ENCODE measurements at regions not wholly inside any gene's neighbourhood (a gene's known extent, or its start where the extent isn't known, plus 50 kb on each side); places are given as distances from the start of the nearest gene placed in this dataset.

- H3K4me3 ChIP-seq (ENCODE audit: low read length): no peak overlapping the region
- 47% methylated on average over 3 of the region's 3 CpGs for WGBS
- intact Hi-C loops (cut with DNase I): no loop called here
- H3K27ac ChIP-seq (ENCODE audit: low read length): no peak overlapping the region
- no peak for ATAC-seq
- DNase-seq: no peak
- no peaks in the 10 kb centered on the region for H3K27me3 ChIP-seq (ENCODE audit: control insufficient read depth, insufficient read depth)
- no peaks in the 10 kb centered on the region for H3K4me1 ChIP-seq (ENCODE audit: control insufficient read depth, insufficient read depth, low read length)
- H3K9me3 ChIP-seq (ENCODE audit: control insufficient read depth, low read length): no peaks in the 10 kb centered on the region
Observed at GRCh38 chr3:5630406-5630805, 442.9 kb downstream of the EDEM1 start.

- 75% methylated on average over 10 of the region's 10 CpGs for WGBS
- intact Hi-C loops (cut with DNase I): no loop called here
- H3K27me3 ChIP-seq (ENCODE audit: control insufficient read depth, insufficient read depth): no peaks in the 10 kb centered on the region
Observed at GRCh38 chr3:5633960-5634359, 446.5 kb downstream of the EDEM1 start.

DNA sequence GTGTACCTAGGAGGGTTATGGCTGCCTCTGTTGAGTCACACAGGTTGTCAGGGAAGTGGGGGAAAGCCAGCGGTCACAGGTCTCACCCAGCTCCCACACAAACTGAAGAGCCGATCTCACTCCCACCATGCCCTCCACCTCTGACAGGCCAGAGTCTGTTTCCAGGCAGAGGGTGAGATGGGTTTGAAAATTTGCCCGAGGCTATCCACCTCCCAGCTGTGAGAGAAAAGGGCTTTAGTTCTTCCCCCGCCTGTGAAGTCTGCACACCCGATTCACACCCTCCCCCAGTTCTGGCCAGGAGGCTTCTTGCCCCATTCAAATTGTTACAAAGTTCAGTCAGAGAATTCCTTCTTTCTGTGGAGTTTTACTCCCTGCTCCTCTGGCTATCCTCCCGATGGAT lies 446.9 kb downstream of the EDEM1 start:
- intact Hi-C loops (cut with DNase I): no loop called here
- H3K27me3 ChIP-seq (ENCODE audit: control insufficient read depth, insufficient read depth): no peaks in the 10 kb centered on the region
- DNase-seq: no peak
- WGBS: 56% methylated on average over 6 of the region's 6 CpGs
- ATAC-seq: no peak
- H3K4me1 ChIP-seq (ENCODE audit: control insufficient read depth, insufficient read depth, low read length): no peaks in the 10 kb centered on the region
- no peaks in the 10 kb centered on the region for H3K9me3 ChIP-seq (ENCODE audit: control insufficient read depth, low read length)
- H3K27ac ChIP-seq (ENCODE audit: low read length): no peak overlapping the region
- H3K4me3 ChIP-seq (ENCODE audit: low read length): no peak overlapping the region

More at GRCh38 chr3:5633960-5634359, 446.5 kb downstream of the EDEM1 start:
- ATAC-seq (no peak), DNase-seq (peak in 2 of 3 donors; percentile 25 to 26)
- Histone ChIP-seq H3K9me3 (ENCODE audit: control insufficient read depth, low read length) (no peaks in the 10 kb centered on the region), H3K27ac (ENCODE audit: low read length) (no peak overlapping the region), H3K4me3 (ENCODE audit: low read length) (no peak overlapping the region), H3K4me1 (ENCODE audit: control insufficient read depth, insufficient read depth, low read length) (no peaks in the 10 kb centered on the region)

DNA sequence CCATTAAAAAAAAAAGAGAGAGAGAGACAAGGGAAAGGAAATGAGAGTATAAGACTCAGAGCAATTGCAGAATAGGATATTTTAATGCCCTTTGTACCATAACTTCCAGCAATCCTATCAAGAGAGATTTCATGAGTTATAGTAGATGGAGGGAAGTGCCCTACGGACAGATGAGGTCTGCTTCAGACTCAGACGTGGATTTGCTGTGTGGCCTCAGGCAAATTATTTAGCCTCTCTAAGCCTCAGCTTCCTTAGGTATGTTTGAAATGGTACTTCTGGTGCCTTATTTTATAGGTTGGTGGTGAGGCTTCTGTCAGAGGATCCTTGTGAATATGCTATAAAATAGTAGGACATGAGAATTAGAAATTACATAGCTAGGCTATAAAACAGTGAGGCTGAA lies 448.2 kb downstream of the EDEM1 start:
- intact Hi-C loops (cut with DNase I): no loop called here
- 69% methylated on average over 2 of the region's 2 CpGs for WGBS
- Histone ChIP-seq H3K4me1 (ENCODE audit: control insufficient read depth, insufficient read depth, low read length) (no peaks in the 10 kb centered on the region), H3K9me3 (ENCODE audit: control insufficient read depth, low read length) (no peaks in the 10 kb centered on the region), H3K27me3 (ENCODE audit: control insufficient read depth, insufficient read depth) (no peaks in the 10 kb centered on the region), H3K27ac (ENCODE audit: low read length) (no peak overlapping the region), H3K4me3 (ENCODE audit: low read length) (no peak overlapping the region)
- ATAC-seq (no peak), DNase-seq (no peak)

DNA sequence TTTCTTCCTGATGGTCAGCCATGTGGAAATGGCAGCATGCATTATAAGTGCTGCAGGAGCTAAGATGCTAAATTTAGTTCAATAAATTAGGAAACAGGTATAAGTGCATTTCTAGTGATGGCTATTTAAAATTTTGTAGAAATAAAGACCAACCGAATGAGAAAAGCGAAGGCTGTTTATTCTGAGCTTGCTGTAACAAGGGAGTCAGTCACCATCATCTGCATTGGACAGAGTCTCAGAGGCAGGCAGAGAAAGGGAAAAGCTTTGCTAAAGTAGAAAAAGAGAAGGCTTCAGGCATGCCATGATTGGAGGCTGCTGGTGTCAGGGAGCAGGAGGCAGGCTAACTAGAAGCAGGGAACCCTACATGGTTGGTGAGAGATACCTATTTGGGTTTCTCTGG lies 451.0 kb downstream of the EDEM1 start:
- intact Hi-C loops (cut with DNase I): no loop called here
- H3K27ac ChIP-seq (ENCODE audit: low read length): no peak overlapping the region
- DNase-seq (no peak), ATAC-seq (no peak)
- WGBS: 89% methylated on average over 2 of the region's 2 CpGs
- no peaks in the 10 kb centered on the region for H3K9me3 ChIP-seq (ENCODE audit: control insufficient read depth, low read length)
- no peak overlapping the region for H3K4me3 ChIP-seq (ENCODE audit: low read length)
- no peaks in the 10 kb centered on the region for H3K4me1 ChIP-seq (ENCODE audit: control insufficient read depth, insufficient read depth, low read length)
- no peaks in the 10 kb centered on the region for H3K27me3 ChIP-seq (ENCODE audit: control insufficient read depth, insufficient read depth)

DNA sequence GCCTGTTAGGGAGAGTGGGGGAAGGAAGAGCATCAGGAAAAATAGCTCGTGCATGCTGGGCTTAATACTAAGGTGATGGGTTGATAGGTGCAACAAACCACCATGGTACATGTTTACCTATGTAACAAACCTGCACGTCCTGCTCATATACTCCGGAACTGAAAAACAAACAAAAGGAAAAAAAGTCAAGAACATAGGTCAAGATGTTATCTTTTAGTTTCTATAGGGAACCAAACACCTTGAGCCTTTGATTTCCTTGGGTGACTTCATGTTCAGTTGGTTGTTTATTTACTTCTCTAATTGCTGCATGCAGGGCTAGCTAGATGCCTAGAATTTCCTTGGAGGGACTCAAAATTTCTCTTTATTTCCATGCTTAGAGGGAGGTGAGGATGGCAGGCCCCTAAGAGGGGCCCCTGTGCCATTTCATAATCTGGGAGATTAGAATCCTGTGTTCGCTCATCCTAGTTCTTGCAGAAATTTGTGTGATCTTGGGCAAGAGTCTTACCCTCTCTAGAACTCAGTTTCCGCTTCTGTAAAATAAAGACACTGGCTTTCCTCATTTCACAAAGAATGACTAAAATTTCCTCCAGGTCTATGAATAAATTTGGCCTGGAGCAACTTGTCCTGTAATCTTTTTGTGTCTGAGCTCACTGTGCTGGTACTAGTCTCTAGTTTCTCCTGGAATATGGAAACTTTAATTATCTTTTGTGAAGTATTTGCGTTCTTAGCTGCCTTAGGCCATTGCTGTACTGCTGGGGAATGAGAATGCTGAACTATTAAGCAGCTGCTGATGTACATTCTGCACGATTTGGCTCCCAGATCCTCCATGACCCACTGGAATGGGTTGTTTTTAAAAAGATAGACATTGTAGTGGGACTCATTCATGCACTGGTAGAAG lies 457.5 kb downstream of the EDEM1 start:
- 70% methylated on average over 7 of the region's 7 CpGs for WGBS
- no peak for ATAC-seq
- intact Hi-C loops (cut with DNase I): no loop called here

DNA sequence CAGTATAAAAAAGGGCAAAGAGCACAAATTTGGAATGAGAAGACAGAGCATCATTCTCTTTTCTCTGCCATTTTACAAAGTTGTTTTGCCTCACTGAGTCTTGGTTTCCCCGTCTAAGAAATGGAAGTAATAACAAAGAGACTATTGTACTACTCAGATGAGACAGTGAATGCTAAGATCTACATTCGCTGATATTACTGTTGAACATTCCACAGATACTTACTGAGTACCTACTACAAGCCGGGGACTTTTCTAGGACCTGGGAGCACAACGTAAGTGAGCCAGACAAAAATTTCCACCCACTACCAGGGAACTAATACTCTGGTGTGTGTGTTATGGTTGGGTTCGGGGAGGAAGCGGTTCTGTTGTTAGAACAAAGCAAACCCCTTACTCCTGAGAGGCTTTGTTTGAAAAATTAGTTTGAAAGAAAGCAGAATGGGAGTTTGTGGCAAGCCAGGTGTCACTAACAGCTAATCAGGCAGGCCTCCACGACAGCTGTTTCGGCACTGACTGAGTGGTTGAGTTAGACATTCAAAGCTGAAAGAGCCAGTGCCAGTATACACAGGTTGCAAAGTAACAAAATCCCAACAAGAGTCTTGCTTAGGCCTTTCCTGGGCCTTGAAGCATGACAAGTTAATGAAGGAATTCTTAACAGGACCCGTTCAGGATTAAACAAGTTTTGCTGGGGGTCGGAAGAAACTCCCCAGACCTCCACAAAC lies 458.3 kb downstream of the EDEM1 start:
- no peak overlapping the region for H3K27ac ChIP-seq (ENCODE audit: low read length)
- ATAC-seq: no peak
- no peaks in the 10 kb centered on the region for H3K27me3 ChIP-seq (ENCODE audit: control insufficient read depth, insufficient read depth)
- H3K9me3 ChIP-seq (ENCODE audit: control insufficient read depth, low read length): no peaks in the 10 kb centered on the region
- H3K4me3 ChIP-seq (ENCODE audit: low read length): no peak overlapping the region
- DNase-seq: no peak
- intact Hi-C loops (cut with DNase I): no loop called here
- no peaks in the 10 kb centered on the region for H3K4me1 ChIP-seq (ENCODE audit: control insufficient read depth, insufficient read depth, low read length)
- WGBS: 63% methylated on average over 10 of the region's 10 CpGs

More for the DNA sequence above, 457.5 kb downstream of the EDEM1 start:
- no peak overlapping the region for H3K27ac ChIP-seq (ENCODE audit: low read length)
- no peaks in the 10 kb centered on the region for H3K27me3 ChIP-seq (ENCODE audit: control insufficient read depth, insufficient read depth)
- H3K4me1 ChIP-seq (ENCODE audit: control insufficient read depth, insufficient read depth, low read length): no peaks in the 10 kb centered on the region
- H3K9me3 ChIP-seq (ENCODE audit: control insufficient read depth, low read length): no peaks in the 10 kb centered on the region
- H3K4me3 ChIP-seq (ENCODE audit: low read length): no peak overlapping the region
- no peak for DNase-seq

DNA sequence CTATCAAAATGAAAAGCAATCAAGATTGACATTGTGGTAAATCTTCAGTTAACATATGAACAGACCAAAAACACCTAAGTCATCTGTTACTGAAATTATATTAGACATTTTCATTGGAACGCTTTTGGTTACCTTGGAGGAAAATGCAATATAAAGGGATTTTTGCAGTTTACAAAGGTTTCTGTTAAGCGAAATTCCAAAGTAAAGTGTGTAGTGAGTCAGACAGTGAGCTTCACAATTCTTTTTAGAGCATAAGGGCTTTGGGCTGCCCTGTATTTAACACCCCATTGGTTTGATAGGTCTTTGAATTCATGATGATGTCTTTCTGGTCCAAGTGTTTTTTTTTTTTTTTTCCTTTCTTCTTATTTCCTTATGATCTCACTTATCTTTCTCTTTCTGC lies 462.8 kb downstream of the EDEM1 start:
- H3K27ac ChIP-seq (ENCODE audit: low read length): no peak overlapping the region
- WGBS: 78% methylated on average over 2 of the region's 2 CpGs
- ATAC-seq (no peak), DNase-seq (no peak)
- H3K4me1 ChIP-seq (ENCODE audit: control insufficient read depth, insufficient read depth, low read length): no peaks in the 10 kb centered on the region
- intact Hi-C loops (cut with DNase I): no loop called here
- H3K9me3 ChIP-seq (ENCODE audit: control insufficient read depth, low read length): no peaks in the 10 kb centered on the region
- no peak overlapping the region for H3K4me3 ChIP-seq (ENCODE audit: low read length)
- H3K27me3 ChIP-seq (ENCODE audit: control insufficient read depth, insufficient read depth): no peaks in the 10 kb centered on the region

DNA sequence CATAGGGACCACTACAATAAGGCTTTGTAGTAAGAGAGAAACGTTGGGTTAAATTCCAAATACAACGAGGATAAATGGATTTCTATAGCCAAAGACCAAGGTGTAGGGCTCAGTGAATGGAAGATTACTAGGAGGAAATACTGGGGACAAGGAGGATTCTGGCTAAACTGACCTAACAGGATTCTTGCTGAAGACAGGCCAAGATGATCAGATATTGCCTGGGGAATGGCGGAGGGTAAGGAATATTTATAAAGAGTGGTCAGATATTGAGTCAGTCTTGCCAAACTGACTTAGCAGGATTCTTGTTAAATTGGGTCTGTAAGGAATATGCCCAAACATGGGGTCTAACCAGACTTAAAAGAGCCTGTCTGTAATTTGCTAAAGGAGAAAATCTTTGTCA lies 463.8 kb downstream of the EDEM1 start:
- ATAC-seq: no peak
- intact Hi-C loops (cut with DNase I): no loop called here
- no peaks in the 10 kb centered on the region for H3K4me1 ChIP-seq (ENCODE audit: control insufficient read depth, insufficient read depth, low read length)
- no peak overlapping the region for H3K27ac ChIP-seq (ENCODE audit: low read length)
- no peak for DNase-seq
- 69% methylated on average over 3 of the region's 3 CpGs for WGBS
- no peaks in the 10 kb centered on the region for H3K9me3 ChIP-seq (ENCODE audit: control insufficient read depth, low read length)
- no peaks in the 10 kb centered on the region for H3K27me3 ChIP-seq (ENCODE audit: control insufficient read depth, insufficient read depth)
- H3K4me3 ChIP-seq (ENCODE audit: low read length): no peak overlapping the region

- Histone ChIP-seq H3K4me3 (ENCODE audit: low read length) (no peak overlapping the region), H3K27ac (ENCODE audit: low read length) (no peak overlapping the region), H3K4me1 (ENCODE audit: control insufficient read depth, insufficient read depth, low read length) (no peaks in the 10 kb centered on the region), H3K27me3 (ENCODE audit: control insufficient read depth, insufficient read depth) (no peaks in the 10 kb centered on the region), H3K9me3 (ENCODE audit: control insufficient read depth, low read length) (no peaks in the 10 kb centered on the region)
- WGBS: 80% methylated on average over 2 of the region's 2 CpGs
- ATAC-seq (no peak), DNase-seq (no peak)
- intact Hi-C loops (cut with DNase I): no loop called here
Observed at GRCh38 chr3:5653426-5654143, 466.1 kb downstream of the EDEM1 start.

- H3K27me3 ChIP-seq (ENCODE audit: control insufficient read depth, insufficient read depth): no peaks in the 10 kb centered on the region
- no peak overlapping the region for H3K27ac ChIP-seq (ENCODE audit: low read length)
- peak in 1 of 2 donors; percentile 33 for ATAC-seq
- no peaks in the 10 kb centered on the region for H3K9me3 ChIP-seq (ENCODE audit: control insufficient read depth, low read length)
- no peak for DNase-seq
- intact Hi-C loops (cut with DNase I): no loop called here
- 53% methylated on average over 5 of the region's 5 CpGs for WGBS
- no peaks in the 10 kb centered on the region for H3K4me1 ChIP-seq (ENCODE audit: control insufficient read depth, insufficient read depth, low read length)
- H3K4me3 ChIP-seq (ENCODE audit: low read length): no peak overlapping the region
Observed at GRCh38 chr3:5657106-5657505, 469.6 kb downstream of the EDEM1 start.

Data from right cardiac atrium (tissue), 5 donors.